Neural cell (in vitro differentiated cells): ENCODE measurements at regions not wholly inside any gene's neighbourhood (a gene's known extent, or its start where the extent isn't known, plus 50 kb on each side); places are given as distances from the start of the nearest gene placed in this dataset.

Experiments used
- H2AFZ ChIP-seq: fragments of 200-600, 300-800 bp; sonication (generic), shearing (Covaris generic); 2 replicates; pipeline ENCODE4 v1.6.0; 2014; ENCODE audit warnings: low read depth, mild to moderate bottlenecking, antibody characterized with exemption, low read length, moderate library complexity
- H3F3A ChIP-seq: fragments of 200-600 bp; shearing (Covaris generic); 2 replicates; pipeline ENCODE4 v1.6.1; 2016; ENCODE audit warnings: mild to moderate bottlenecking, moderate library complexity, mixed read lengths, antibody characterized with exemption, low read length; ENCODE audit not compliant: insufficient read depth, poor library complexity, severe bottlenecking
- H3K27ac ChIP-seq: fragments of 200-600, 300-800 bp; sonication (generic), shearing (Covaris generic); 2 replicates; pipeline ENCODE4 v1.5.1; 2014; ENCODE audit warnings: mild to moderate bottlenecking, low read length, moderate library complexity
- H3K27me3 ChIP-seq: fragments of 300-800, 200-600 bp; sonication (generic), shearing (Covaris generic); 2 replicates; pipeline ENCODE4 v1.6.0; 2014; ENCODE audit warnings: mild to moderate bottlenecking, low read depth, low read length, moderate library complexity; ENCODE audit not compliant: insufficient read depth
- H3K36me3 ChIP-seq: fragments of 300-800, 200-600 bp; sonication (generic), shearing (Covaris generic); 2 replicates; pipeline ENCODE4 v1.5.1; 2014; ENCODE audit warnings: mild to moderate bottlenecking, antibody characterized with exemption, low read length, moderate library complexity; ENCODE audit not compliant: insufficient read depth
- H3K4me2 ChIP-seq: fragments of 300-800, 200-600 bp; sonication (generic), shearing (Covaris generic); 2 replicates; pipeline ENCODE4 v1.6.0; 2014; ENCODE audit warnings: mild to moderate bottlenecking, low read length
- H3K4me3 ChIP-seq: fragments of 300-800, 200-600 bp; sonication (generic), shearing (Covaris generic); 2 replicates; pipeline ENCODE4 v1.5.1; 2014; ENCODE audit warnings: mild to moderate bottlenecking, low read length, moderate library complexity
- H3K79me2 ChIP-seq: fragments of 200-600 bp; shearing (Covaris generic); replicated peaks from 2 replicates; pipeline ENCODE4 v1.6.0; 2014; ENCODE audit warnings: mild to moderate bottlenecking, low read length, moderate library complexity; ENCODE audit not compliant: insufficient read depth
- H3K9ac ChIP-seq: fragments of 300-800, 200-600 bp; sonication (generic), shearing (Covaris generic); 2 replicates; pipeline ENCODE4 v1.6.1; 2016; ENCODE audit warnings: mild to moderate bottlenecking, low read length, mixed read lengths
- H3K9me2 ChIP-seq: fragments of 200-600 bp; shearing (Covaris generic); 2 replicates; pipeline ENCODE4 v1.6.1; 2016; ENCODE audit warnings: mild to moderate bottlenecking, low read length, mixed read lengths; ENCODE audit not compliant: insufficient read depth
- H3K9me3 ChIP-seq: fragments of 200-600, 300-800 bp; sonication (generic), shearing (Covaris generic); 2 replicates; pipeline ENCODE4 v1.6.1; 2016; ENCODE audit warnings: mild to moderate bottlenecking, mixed run types, low read length, moderate library complexity, mixed read lengths
- H4K20me1 ChIP-seq: fragments of 200-600 bp; shearing (Covaris generic); 2 replicates; pipeline ENCODE4 v1.6.1; 2016; ENCODE audit warnings: mild to moderate bottlenecking, mixed run types; ENCODE audit not compliant: insufficient read depth
- CTCF ChIP-seq: fragments of 450-650 bp; IDR thresholded peaks from 2 replicates; pipeline ENCODE4 v1.5.1; 2014; ENCODE audit warnings: antibody characterized with exemption, mild to moderate bottlenecking, moderate library complexity; ENCODE audit not compliant: poor library complexity, severe bottlenecking
- EP300 ChIP-seq: fragments of 450-650 bp; conservative IDR thresholded peaks from 2 replicates; pipeline ENCODE4 v1.6.1; 2014; ENCODE audit warnings: antibody characterized with exemption, mild to moderate bottlenecking, moderate library complexity; ENCODE audit not compliant: poor library complexity, severe bottlenecking
- EZH2 ChIP-seq: fragments of 200-600, 300-800 bp; shearing (Covaris generic), sonication (generic); IDR thresholded peaks from 2 replicates; pipeline ENCODE4 v1.6.1; 2014; ENCODE audit warnings: antibody characterized with exemption, low read length, borderline replicate concordance, mild to moderate bottlenecking; ENCODE audit not compliant: insufficient read depth, poor library complexity, severe bottlenecking
- MXI1 ChIP-seq: fragments of 450-650 bp; conservative IDR thresholded peaks from 2 replicates; pipeline ENCODE4 v1.6.1; 2014; ENCODE audit warnings: antibody characterized with exemption, mild to moderate bottlenecking; ENCODE audit not compliant: poor library complexity, severe bottlenecking
- POLR2AphosphoS5 ChIP-seq: IDR thresholded peaks from 2 replicates; pipeline ENCODE4 v1.6.1; 2012
- RAD21 ChIP-seq: fragments of 450-650 bp; conservative IDR thresholded peaks from 2 replicates; pipeline ENCODE4 v1.6.1; 2014; ENCODE audit warnings: antibody characterized with exemption, mild to moderate bottlenecking, moderate library complexity
- REST ChIP-seq: IDR thresholded peaks from 2 replicates; pipeline ENCODE4 v1.6.1; 2012; ENCODE audit warnings: borderline replicate concordance
- SMC3 ChIP-seq: fragments of 450-650 bp; conservative IDR thresholded peaks from 2 replicates; pipeline ENCODE4 v1.6.1; 2014; ENCODE audit warnings: antibody characterized with exemption, mild to moderate bottlenecking, moderate library complexity; ENCODE audit not compliant: poor library complexity
- TAF1 ChIP-seq: IDR thresholded peaks from 2 replicates; pipeline ENCODE4 v1.6.1; 2012; ENCODE audit warnings: low read depth

DNA sequence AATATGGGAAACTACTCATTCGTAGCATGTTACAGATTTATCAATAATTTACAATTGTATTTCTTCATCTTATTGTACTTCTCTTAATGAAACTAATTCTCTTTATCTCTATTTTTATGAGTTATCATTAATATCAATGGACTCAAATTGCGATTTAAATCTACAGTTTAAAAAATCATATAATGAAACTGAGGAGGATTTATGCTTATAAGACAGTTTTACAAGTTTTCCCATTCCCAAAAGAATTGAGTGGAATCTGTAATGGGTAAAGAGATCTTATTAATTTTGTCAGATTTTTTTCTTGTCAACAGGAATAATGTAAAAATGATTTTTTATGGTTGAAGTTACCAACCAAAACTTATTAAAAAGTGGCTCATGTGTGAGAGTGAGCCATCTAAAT lies 468.0 kb downstream of the METTL4 start:
- no peak overlapping the region for H3K4me2 ChIP-seq
- H2AFZ ChIP-seq: no peak overlapping the region
- H3K9ac ChIP-seq: no peak overlapping the region
- no peak overlapping the region for H3K4me3 ChIP-seq
- H3K27ac ChIP-seq: no peak overlapping the region
- no peaks in the 10 kb centered on the region for H3K79me2 ChIP-seq
- no peaks in the 10 kb centered on the region for H3K36me3 ChIP-seq
- no peaks in the 10 kb centered on the region for H3K9me3 ChIP-seq
- no peaks in the 10 kb centered on the region for H3F3A ChIP-seq
- TF ChIP-seq CTCF (no peak), EZH2 (no peak), REST (no peak), EP300 (no peak), RAD21 (no peak), MXI1 (no peak), SMC3 (no peak), TAF1 (no peak), POLR2AphosphoS5 (no peak)
- H4K20me1 ChIP-seq: no peaks in the 10 kb centered on the region
- no peaks in the 10 kb centered on the region for H3K27me3 ChIP-seq
- H3K9me2 ChIP-seq: no peaks in the 10 kb centered on the region

- H3K9me2 ChIP-seq: no peaks in the 10 kb centered on the region
- no peak overlapping the region for H2AFZ ChIP-seq
- H3F3A ChIP-seq: no peaks in the 10 kb centered on the region
Measured at GRCh38 chr18:2104620-2105462, 466.5 kb downstream of the METTL4 start.

More at GRCh38 chr18:2104620-2105462, 466.5 kb downstream of the METTL4 start:
- no peak overlapping the region for H3K9ac ChIP-seq
- H4K20me1 ChIP-seq: no peaks in the 10 kb centered on the region
- no peak overlapping the region for H3K4me2 ChIP-seq
- H3K36me3 ChIP-seq: no peaks in the 10 kb centered on the region
- no peaks in the 10 kb centered on the region for H3K27me3 ChIP-seq
- no peak overlapping the region for H3K27ac ChIP-seq
- TF ChIP-seq REST (no peak), POLR2AphosphoS5 (no peak), MXI1 (no peak), EP300 (no peak), RAD21 (no peak), TAF1 (no peak), CTCF (no peak), SMC3 (no peak), EZH2 (no peak)
- H3K9me3 ChIP-seq: no peaks in the 10 kb centered on the region
- H3K4me3 ChIP-seq: no peak overlapping the region
- H3K79me2 ChIP-seq: no peaks in the 10 kb centered on the region
